Endothelial cell (in vitro differentiated cells): ENCODE measurements at regions not wholly inside any gene's neighbourhood (a gene's known extent, or its start where the extent isn't known, plus 50 kb on each side); places are given as distances from the start of the nearest gene placed in this dataset.

Source experiments
- DNase-seq: peaks from one replicate; pipeline ENCODE4 v3.0.0; 2021; ENCODE audit warnings: low spot score
- H3K27ac Mint-ChIP-seq: one replicate; pipeline ENCODE4 v1.8.0; 2021; ENCODE audit warnings: mixed read lengths, inconsistent platforms; ENCODE audit not compliant: unreplicated experiment
- H3K27me3 Mint-ChIP-seq: one replicate; pipeline ENCODE4 v1.8.0; 2021; ENCODE audit warnings: mild to moderate bottlenecking, moderate library complexity, mixed read lengths, inconsistent platforms; ENCODE audit not compliant: unreplicated experiment
- H3K36me3 Mint-ChIP-seq: one replicate; pipeline ENCODE4 v1.8.0; 2021; ENCODE audit warnings: mild to moderate bottlenecking, low read depth, mixed read lengths, inconsistent platforms; ENCODE audit not compliant: unreplicated experiment
- H3K4me1 Mint-ChIP-seq: one replicate; pipeline ENCODE4 v1.8.0; 2021; ENCODE audit warnings: mild to moderate bottlenecking, mixed read lengths, inconsistent platforms; ENCODE audit not compliant: unreplicated experiment
- H3K4me3 Mint-ChIP-seq: one replicate; pipeline ENCODE4 v1.8.0; 2021; ENCODE audit warnings: mild to moderate bottlenecking, mixed read lengths, inconsistent platforms; ENCODE audit not compliant: unreplicated experiment
- H3K9me3 Mint-ChIP-seq: one replicate; pipeline ENCODE4 v1.8.0; 2021; ENCODE audit warnings: mixed read lengths, inconsistent platforms; ENCODE audit not compliant: unreplicated experiment
- CTCF ChIP-seq: fragments of 200-600 bp; sonication (generic); IDR thresholded peaks from one replicate; pipeline ENCODE4 v1.5.0; 2021; ENCODE audit warnings: antibody characterized with exemption; ENCODE audit not compliant: unreplicated experiment

- Mint-ChIP-seq H3K36me3 (no peaks in the 10 kb centered on the region), H3K4me3 (no peak overlapping the region), H3K27ac (no peak overlapping the region), H3K27me3 (no peaks in the 10 kb centered on the region), H3K9me3 (no peaks in the 10 kb centered on the region), H3K4me1 (no peaks in the 10 kb centered on the region)
- TF ChIP-seq CTCF, result no peak
- no peak for DNase-seq
Measured at GRCh38 chr12:105835580-105836241, 303.0 kb downstream of the NUAK1 start.

GRCh38 chr12:105836242-105836622 lies 302.5 kb downstream of the NUAK1 start:
- no peak overlapping the region for H3K27ac Mint-ChIP-seq
- no peaks in the 10 kb centered on the region for H3K9me3 Mint-ChIP-seq
- no peaks in the 10 kb centered on the region for H3K4me1 Mint-ChIP-seq
- no peaks in the 10 kb centered on the region for H3K27me3 Mint-ChIP-seq
- H3K4me3 Mint-ChIP-seq, result no peak overlapping the region
- no peak for DNase-seq
- TF ChIP-seq CTCF, result no peak
- H3K36me3 Mint-ChIP-seq, result no peaks in the 10 kb centered on the region

- Mint-ChIP-seq H3K9me3 (no peaks in the 10 kb centered on the region), H3K4me1 (no peaks in the 10 kb centered on the region), H3K4me3 (no peak overlapping the region), H3K27me3 (no peaks in the 10 kb centered on the region), H3K36me3 (no peaks in the 10 kb centered on the region), H3K27ac (no peak overlapping the region)
- no peak for DNase-seq
- no peak for TF ChIP-seq CTCF
Measured at GRCh38 chr12:105839629-105840127, 299.1 kb downstream of the NUAK1 start.

GRCh38 chr12:105840384-105840783 lies 298.4 kb downstream of the NUAK1 start:
- Mint-ChIP-seq H3K4me3 (no peak overlapping the region), H3K27ac (no peak overlapping the region), H3K36me3 (no peaks in the 10 kb centered on the region), H3K4me1 (no peaks in the 10 kb centered on the region), H3K27me3 (no peaks in the 10 kb centered on the region), H3K9me3 (no peaks in the 10 kb centered on the region)
- no peak for DNase-seq
- no peak for TF ChIP-seq CTCF

GRCh38 chr12:105841840-105842239 lies 296.9 kb downstream of the NUAK1 start:
- Mint-ChIP-seq H3K9me3 (no peaks in the 10 kb centered on the region), H3K36me3 (no peaks in the 10 kb centered on the region), H3K27me3 (no peaks in the 10 kb centered on the region), H3K27ac (no peak overlapping the region), H3K4me1 (no peaks in the 10 kb centered on the region), H3K4me3 (no peak overlapping the region)
- TF ChIP-seq CTCF, result no peak
- no peak for DNase-seq
